Spinal cord (tissue), 9 donors: ENCODE measurements at regions not wholly inside any gene's neighbourhood (a gene's known extent, or its start where the extent isn't known, plus 50 kb on each side); places are given as distances from the start of the nearest gene placed in this dataset.

Source experiments
- DNase-seq, 6 donors: peaks; one replicate each; pipeline versions ENCODE4 v3.0.0 to v3.0.0-alpha.2; 2013 to 2015; ENCODE audit warnings: low spot score in 6 of 6, low read depth in 4 of 6
- H3K27ac ChIP-seq: one replicate; pipeline ENCODE4 v1.5.1; 2013; ENCODE audit warnings: low read depth, low read length, control low read depth
- H3K27me3 ChIP-seq: one replicate; pipeline ENCODE4 v1.6.1; 2013; ENCODE audit warnings: low read length; ENCODE audit not compliant: control insufficient read depth, insufficient read depth
- H3K36me3 ChIP-seq: one replicate; pipeline ENCODE4 v1.6.1; 2013; ENCODE audit warnings: low read length; ENCODE audit not compliant: control insufficient read depth, insufficient read depth
- H3K4me1 ChIP-seq: one replicate; pipeline ENCODE4 v1.6.1; 2013; ENCODE audit warnings: low read length; ENCODE audit not compliant: control insufficient read depth, insufficient read depth
- H3K4me3 ChIP-seq: one replicate; pipeline ENCODE4 v1.5.1; 2013; ENCODE audit warnings: low read depth, low read length, control low read depth
- H3K9me3 ChIP-seq: one replicate; pipeline ENCODE4 v1.6.1; 2013; ENCODE audit warnings: low read length; ENCODE audit not compliant: control insufficient read depth, insufficient read depth
- WGBS: methylation state at CpG from one replicate; pipeline ENCODE4 v1.1.5; 2013; ENCODE audit warnings: missing lambda C conversion rate; ENCODE audit not compliant: insufficient coverage; 5-methylcytosine and 5-hydroxymethylcytosine counted together
- donor health status: healthy.

DNA sequence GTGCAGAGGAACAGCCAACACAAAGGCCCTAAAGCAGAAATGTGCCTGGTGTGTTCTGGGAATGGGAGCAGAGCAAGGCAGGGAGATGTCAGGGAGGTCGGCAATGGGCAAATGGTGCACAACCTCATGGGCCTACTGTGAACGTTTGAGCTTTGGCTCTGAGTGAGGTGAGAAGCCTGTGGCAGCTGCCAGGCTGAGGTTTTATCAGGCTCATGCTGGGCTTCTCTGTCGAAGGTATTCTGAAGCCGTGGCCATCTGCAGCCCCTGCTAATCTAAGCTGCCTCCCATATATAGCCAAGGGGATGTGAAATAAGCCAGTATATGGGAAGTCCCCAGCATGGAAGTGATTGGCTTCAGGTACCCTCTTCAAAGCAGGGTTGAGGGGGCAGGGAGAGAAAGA lies 193.3 kb downstream of the SLC4A3 start:
- no peaks in the 10 kb centered on the region for H3K27me3 ChIP-seq
- no peaks in the 10 kb centered on the region for H3K36me3 ChIP-seq
- 75% methylated on average over 2 of the region's 4 CpGs for WGBS
- H3K9me3 ChIP-seq, result no peaks in the 10 kb centered on the region
- no peaks in the 10 kb centered on the region for H3K4me1 ChIP-seq
- H3K27ac ChIP-seq, result no peak overlapping the region
- DNase-seq, result no peak
- H3K4me3 ChIP-seq, result no peak overlapping the region

GRCh38 chr2:219823574-219823973 lies 196.1 kb downstream of the SLC4A3 start:
- H3K4me1 ChIP-seq, result no peaks in the 10 kb centered on the region
- H3K9me3 ChIP-seq, result no peaks in the 10 kb centered on the region
- 98% methylated on average over 7 of the region's 7 CpGs for WGBS
- H3K27me3 ChIP-seq, result no peaks in the 10 kb centered on the region
- no peaks in the 10 kb centered on the region for H3K36me3 ChIP-seq
- no peak overlapping the region for H3K4me3 ChIP-seq
- DNase-seq, result peak in 1 of 6 donors; percentile 7
- no peak overlapping the region for H3K27ac ChIP-seq

- no CpG with 5 or more reads among the region's 3 CpGs for WGBS
- no peak overlapping the region for H3K27ac ChIP-seq
- H3K4me1 ChIP-seq, result no peaks in the 10 kb centered on the region
- DNase-seq, result peak in 1 of 6 donors; percentile 4
- H3K36me3 ChIP-seq, result no peaks in the 10 kb centered on the region
- H3K9me3 ChIP-seq, result no peaks in the 10 kb centered on the region
- H3K27me3 ChIP-seq, result no peaks in the 10 kb centered on the region
- H3K4me3 ChIP-seq, result no peak overlapping the region
These were observed 197.6 kb downstream of the SLC4A3 start for GRCh38 chr2:219824996-219825395.

GRCh38 chr2:219828127-219828526 lies 200.7 kb downstream of the SLC4A3 start:
- Histone ChIP-seq H3K9me3 (no peaks in the 10 kb centered on the region), H3K36me3 (no peaks in the 10 kb centered on the region), H3K27me3 (no peaks in the 10 kb centered on the region), H3K4me3 (no peak overlapping the region), H3K4me1 (no peaks in the 10 kb centered on the region), H3K27ac (no peak overlapping the region)
- DNase-seq, result no peak
- 76% methylated on average over 5 of the region's 5 CpGs for WGBS

DNA sequence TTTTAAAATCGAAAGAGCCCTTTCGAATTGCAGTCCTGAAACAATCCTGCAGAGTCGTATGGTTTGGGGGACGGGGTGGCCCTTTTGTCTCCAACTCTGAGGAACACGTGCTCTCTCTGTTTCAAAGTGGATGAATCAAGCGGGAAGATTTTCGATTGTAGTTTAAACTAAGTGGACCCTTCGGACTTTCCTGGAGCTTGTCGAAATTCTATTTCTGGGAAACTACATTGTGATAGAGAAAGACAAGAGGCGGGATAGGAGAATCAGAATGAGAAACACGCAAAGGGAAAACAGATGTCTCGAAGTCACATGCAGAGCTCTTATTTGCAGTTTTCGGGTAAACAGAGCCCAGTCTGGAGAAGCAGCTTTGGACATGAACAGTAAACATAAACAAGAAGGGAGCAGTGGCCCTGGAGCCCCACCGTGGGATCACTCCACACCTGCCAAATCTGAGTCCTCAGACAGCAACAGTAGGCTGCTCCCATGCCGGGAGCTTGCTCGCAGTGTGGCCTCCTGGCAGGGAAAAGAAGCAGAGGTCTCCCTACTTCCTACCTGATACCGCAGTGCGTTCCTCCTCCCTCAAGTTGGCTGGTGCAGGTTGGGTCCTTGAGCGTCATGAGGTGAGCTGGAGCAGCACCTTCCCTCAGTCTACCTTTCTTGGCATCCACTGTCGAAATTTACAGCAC lies 202.4 kb downstream of the SLC4A3 start:
- no peaks in the 10 kb centered on the region for H3K9me3 ChIP-seq
- WGBS, result 85% methylated on average over 19 of the region's 20 CpGs
- H3K4me3 ChIP-seq, result no peak overlapping the region

DNA sequence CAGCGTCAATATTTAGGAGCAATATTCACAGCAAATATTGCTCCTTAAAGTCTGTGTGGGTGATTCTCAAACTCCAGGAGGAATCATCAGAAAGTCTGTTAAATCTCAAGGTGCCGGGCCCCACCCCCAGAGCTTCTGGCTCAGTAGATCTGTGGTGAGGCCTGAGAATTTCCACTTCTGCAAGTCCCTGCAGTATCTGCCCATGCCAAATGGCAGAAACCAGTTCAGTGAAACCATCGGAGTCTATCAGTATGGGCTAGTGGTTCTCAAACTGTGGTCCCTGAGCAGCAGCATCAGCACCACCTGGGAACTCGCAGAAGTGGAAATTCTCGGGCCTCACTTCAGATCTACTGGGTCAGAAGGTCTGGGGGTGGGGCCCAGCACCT lies 202.9 kb downstream of the SLC4A3 start:
- H3K36me3 ChIP-seq, result no peaks in the 10 kb centered on the region
- 89% methylated on average over 4 of the region's 5 CpGs for WGBS
- H3K4me3 ChIP-seq, result no peak overlapping the region
- H3K4me1 ChIP-seq, result no peaks in the 10 kb centered on the region
- no peaks in the 10 kb centered on the region for H3K9me3 ChIP-seq
- no peak for DNase-seq
- H3K27me3 ChIP-seq, result no peaks in the 10 kb centered on the region
- no peak overlapping the region for H3K27ac ChIP-seq

More for the DNA sequence above, 202.4 kb downstream of the SLC4A3 start:
- Histone ChIP-seq H3K4me1 (no peaks in the 10 kb centered on the region), H3K27ac (no peak overlapping the region), H3K27me3 (no peaks in the 10 kb centered on the region), H3K36me3 (no peaks in the 10 kb centered on the region)
- no peak for DNase-seq

GRCh38 chr2:219831957-219832356 lies 204.5 kb downstream of the SLC4A3 start:
- no peak for DNase-seq
- H3K4me3 ChIP-seq, result no peak overlapping the region
- H3K36me3 ChIP-seq, result no peaks in the 10 kb centered on the region
- no peak overlapping the region for H3K27ac ChIP-seq
- WGBS, result 100% methylated on average over 1 of the region's 2 CpGs
- no peaks in the 10 kb centered on the region for H3K27me3 ChIP-seq
- no peaks in the 10 kb centered on the region for H3K9me3 ChIP-seq
- no peaks in the 10 kb centered on the region for H3K4me1 ChIP-seq

- H3K4me3 ChIP-seq, result no peak overlapping the region
- H3K27ac ChIP-seq, result no peak overlapping the region
- 100% methylated on average over 1 of the region's 1 CpG for WGBS
- H3K27me3 ChIP-seq, result no peaks in the 10 kb centered on the region
- no peaks in the 10 kb centered on the region for H3K9me3 ChIP-seq
- no peaks in the 10 kb centered on the region for H3K4me1 ChIP-seq
- no peaks in the 10 kb centered on the region for H3K36me3 ChIP-seq
- no peak for DNase-seq
These were observed 205.5 kb downstream of the SLC4A3 start for GRCh38 chr2:219832904-219833303.

DNA sequence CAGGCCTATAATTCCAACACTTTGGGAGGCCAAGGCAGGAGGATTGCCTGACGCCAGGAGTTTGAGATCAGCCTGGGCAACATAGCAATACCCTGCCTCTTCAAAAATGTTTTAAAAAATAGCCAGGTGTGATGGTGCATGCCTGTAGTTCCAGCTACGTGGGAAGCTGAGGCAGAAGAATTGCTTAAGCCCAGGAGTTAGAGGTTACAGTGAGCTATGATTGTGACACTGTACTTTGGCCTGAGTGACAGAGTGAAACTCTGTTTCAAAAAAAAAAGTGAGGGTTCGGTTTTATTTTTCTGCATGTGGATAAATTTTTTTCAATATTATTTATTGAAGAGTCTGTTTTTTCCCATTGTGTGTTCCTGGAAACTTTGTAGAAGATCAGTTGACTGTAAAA lies 208.1 kb downstream of the SLC4A3 start:
- no peaks in the 10 kb centered on the region for H3K9me3 ChIP-seq
- DNase-seq, result no peak
- H3K4me3 ChIP-seq, result no peak overlapping the region
- WGBS, result 100% methylated on average over 1 of the region's 3 CpGs
- H3K36me3 ChIP-seq, result no peaks in the 10 kb centered on the region
- no peaks in the 10 kb centered on the region for H3K27me3 ChIP-seq
- no peak overlapping the region for H3K27ac ChIP-seq
- H3K4me1 ChIP-seq, result no peaks in the 10 kb centered on the region

DNA sequence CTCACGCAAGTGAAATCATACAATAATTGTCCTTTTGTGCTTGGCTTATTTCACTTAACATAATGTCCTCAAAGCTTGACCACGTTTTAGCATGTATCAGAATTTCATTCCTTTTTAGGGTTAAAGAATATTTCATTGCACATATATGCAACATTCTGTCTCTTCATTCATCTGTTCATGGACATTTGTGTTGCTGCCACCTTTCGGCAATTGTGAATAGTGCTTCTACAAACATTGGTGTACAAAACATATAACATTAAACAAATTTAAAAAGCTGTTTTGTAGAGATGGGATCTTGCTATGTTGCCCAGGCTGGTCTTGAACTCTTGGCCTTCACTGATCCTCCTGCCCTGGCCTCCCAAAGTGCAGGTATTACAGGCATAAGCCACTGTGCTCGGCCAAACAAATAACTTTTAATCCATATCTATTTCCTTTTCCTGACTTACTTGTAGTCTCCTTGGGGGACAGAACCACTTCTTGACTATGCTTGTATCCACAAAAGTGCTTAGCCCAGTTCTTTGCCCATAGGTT lies 209.3 kb downstream of the SLC4A3 start:
- H3K4me1 ChIP-seq, result no peaks in the 10 kb centered on the region
- H3K27me3 ChIP-seq, result no peaks in the 10 kb centered on the region
- no peaks in the 10 kb centered on the region for H3K9me3 ChIP-seq
- no peak for DNase-seq
- 86% methylated on average over 1 of the region's 4 CpGs for WGBS
- H3K4me3 ChIP-seq, result no peak overlapping the region
- no peaks in the 10 kb centered on the region for H3K36me3 ChIP-seq
- no peak overlapping the region for H3K27ac ChIP-seq
